Gastrocnemius medialis (tissue), 4 donors: ENCODE measurements at regions not wholly inside any gene's neighbourhood (a gene's known extent, or its start where the extent isn't known, plus 50 kb on each side); places are given as distances from the start of the nearest gene placed in this dataset.

Experiments
- POLR2A ChIP-seq, 2 donors: fragments of 450-650 bp; IDR thresholded peaks; one replicate each; pipeline ENCODE4 v1.6.1; 2017; ENCODE audit warnings: antibody characterized with exemption in 2 of 2, mild to moderate bottlenecking in 2 of 2, moderate library complexity in 2 of 2
- TF ChIP-seq, protein P1 (sequence below), 5 experiments: fragments of 450-650 bp in 3 of 5; fragments of 200-600 bp in 2 of 5; sonication (generic) in 2 of 5; IDR thresholded peaks in 4 of 5; conservative IDR thresholded peaks in 1 of 5; 1 replicate in 4 of 5; 2 replicates in 1 of 5; pipeline ENCODE4 v1.5.1; 2016 to 2019; ENCODE audit warnings: antibody characterized with exemption in 5 of 5, mild to moderate bottlenecking in 3 of 5, moderate library complexity in 3 of 5

DNA sequence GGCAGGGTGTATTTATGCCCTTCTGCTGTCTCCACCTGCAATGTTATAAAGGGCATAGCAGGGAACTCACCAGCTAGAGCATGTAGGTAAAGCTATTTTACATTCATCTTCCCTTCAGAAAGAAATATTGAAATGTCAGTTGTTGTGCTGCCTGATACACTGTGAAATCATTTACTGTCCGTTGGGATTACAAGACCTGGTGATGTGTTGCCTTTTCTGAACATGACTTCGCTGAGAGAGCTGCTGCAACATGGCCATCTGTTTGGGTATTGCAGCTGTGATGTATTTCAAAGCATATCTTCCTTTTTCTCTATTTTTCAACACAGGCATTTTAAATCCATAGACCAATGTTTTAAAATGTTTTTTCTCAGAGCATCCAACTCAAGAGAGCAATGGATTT, 644.1 kb upstream of the GNPDA2 start:
- TF ChIP-seq, protein P1, sequence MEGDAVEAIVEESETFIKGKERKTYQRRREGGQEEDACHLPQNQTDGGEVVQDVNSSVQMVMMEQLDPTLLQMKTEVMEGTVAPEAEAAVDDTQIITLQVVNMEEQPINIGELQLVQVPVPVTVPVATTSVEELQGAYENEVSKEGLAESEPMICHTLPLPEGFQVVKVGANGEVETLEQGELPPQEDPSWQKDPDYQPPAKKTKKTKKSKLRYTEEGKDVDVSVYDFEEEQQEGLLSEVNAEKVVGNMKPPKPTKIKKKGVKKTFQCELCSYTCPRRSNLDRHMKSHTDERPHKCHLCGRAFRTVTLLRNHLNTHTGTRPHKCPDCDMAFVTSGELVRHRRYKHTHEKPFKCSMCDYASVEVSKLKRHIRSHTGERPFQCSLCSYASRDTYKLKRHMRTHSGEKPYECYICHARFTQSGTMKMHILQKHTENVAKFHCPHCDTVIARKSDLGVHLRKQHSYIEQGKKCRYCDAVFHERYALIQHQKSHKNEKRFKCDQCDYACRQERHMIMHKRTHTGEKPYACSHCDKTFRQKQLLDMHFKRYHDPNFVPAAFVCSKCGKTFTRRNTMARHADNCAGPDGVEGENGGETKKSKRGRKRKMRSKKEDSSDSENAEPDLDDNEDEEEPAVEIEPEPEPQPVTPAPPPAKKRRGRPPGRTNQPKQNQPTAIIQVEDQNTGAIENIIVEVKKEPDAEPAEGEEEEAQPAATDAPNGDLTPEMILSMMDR (IDR thresholded peaks at IDR 0.05 in 4 of 5, conservative IDR thresholded peaks at IDR 0.05 in 1 of 5): no peak
- no peak for TF ChIP-seq POLR2A (IDR thresholded peaks at IDR 0.05)
